HEK293 (cell line): ENCODE measurements at regions not wholly inside any gene's neighbourhood (a gene's known extent, or its start where the extent isn't known, plus 50 kb on each side); places are given as distances from the start of the nearest gene placed in this dataset.

Experiments used
- CTCF ChIA-PET: fragments of 350-600 bp; formaldehyde crosslinking; extraction: SDS; loops from one replicate; lab custom pipeline; 2021; ENCODE audit warnings: antibody characterized with exemption; lab: Yijun Ruan, JAX
- POLR2A ChIA-PET: fragments of 300-600 bp; formaldehyde crosslinking; extraction: SDS; loops from one replicate; lab custom pipeline; 2020; ENCODE audit warnings: antibody characterized with exemption, inconsistent platforms; lab: Yijun Ruan, JAX
- H3K27ac ChIP-seq: fragments of 200-500 bp; sonication (Bioruptor generic); 2 replicates; pipeline ENCODE4 v1.5.1; 2014; ENCODE audit warnings: low read depth, low read length, control low read depth, inconsistent platforms; ENCODE audit errors: extremely low read depth
- H3K36me3 ChIP-seq, 2 experiments: fragments of 200-500 bp in 1 of 2; sonication (Bioruptor generic) in 1 of 2; 1 replicate in 1 of 2; 2 replicates in 1 of 2; pipeline ENCODE4 v1.5.1; 2014 to 2017; ENCODE audit warnings: inconsistent platforms in 2 of 2, low read length in 2 of 2; ENCODE audit not compliant: control insufficient read depth in 2 of 2, insufficient read depth in 1 of 2
- H3K4me1 ChIP-seq: fragments of 200-500 bp; sonication (Bioruptor generic); 2 replicates; pipeline ENCODE4 v1.5.1; 2014; ENCODE audit warnings: mild to moderate bottlenecking, low read length, inconsistent platforms; ENCODE audit not compliant: control insufficient read depth, insufficient read depth
- H3K4me3 ChIP-seq: 2 replicates; pipeline ENCODE4 v1.5.1; 2011; ENCODE audit warnings: low read depth, mild to moderate bottlenecking, control low read depth, low read length, moderate library complexity
- H3K9me3 ChIP-seq: fragments of 200-500 bp; sonication (Bioruptor generic); 2 replicates; pipeline ENCODE4 v1.5.1; 2014; ENCODE audit warnings: low read depth, low read length, inconsistent platforms; ENCODE audit not compliant: control insufficient read depth, insufficient read depth
- CTCF ChIP-seq: fragments of 450-650 bp; formaldehyde crosslinking; IDR thresholded peaks from 2 replicates; pipeline ENCODE4 v1.5.1; 2016; ENCODE audit warnings: missing biosample characterization, missing genetic modification characterization
- FEZF1 ChIP-seq: fragments of 450-650 bp; formaldehyde crosslinking; IDR thresholded peaks from 2 replicates; pipeline ENCODE4 v1.5.1; 2016; ENCODE audit warnings: missing biosample characterization, missing genetic modification characterization
- PRDM2 ChIP-seq: fragments of 450-650 bp; formaldehyde crosslinking; IDR thresholded peaks from 2 replicates; pipeline ENCODE4 v1.5.1; 2016; ENCODE audit warnings: missing biosample characterization, missing genetic modification characterization, borderline replicate concordance
- SP2 ChIP-seq: fragments of 450-650 bp; formaldehyde crosslinking; IDR thresholded peaks from 2 replicates; pipeline ENCODE4 v1.5.1; 2016; ENCODE audit warnings: missing biosample characterization, missing genetic modification characterization
- WT1 ChIP-seq: fragments of 450-650 bp; formaldehyde crosslinking; IDR thresholded peaks from 2 replicates; pipeline ENCODE4 v1.5.1; 2016; ENCODE audit warnings: missing biosample characterization, missing genetic modification characterization
- YY1 ChIP-seq: fragments of 450-650 bp; formaldehyde crosslinking; IDR thresholded peaks from 2 replicates; pipeline ENCODE4 v1.5.1; 2018; ENCODE audit warnings: missing biosample characterization, missing genetic modification characterization
- ZEB2 ChIP-seq: fragments of 450-650 bp; formaldehyde crosslinking; IDR thresholded peaks from 2 replicates; pipeline ENCODE4 v1.5.1; 2016; ENCODE audit warnings: missing biosample characterization, missing genetic modification characterization
- ZFP3 ChIP-seq: fragments of 450-650 bp; formaldehyde crosslinking; IDR thresholded peaks from 2 replicates; pipeline ENCODE4 v1.5.1; 2016; ENCODE audit warnings: low read depth, missing biosample characterization, missing genetic modification characterization
- ZNF19 ChIP-seq: fragments of 450-650 bp; formaldehyde crosslinking; IDR thresholded peaks from 2 replicates; pipeline ENCODE4; 2016; ENCODE audit warnings: missing biosample characterization, missing genetic modification characterization, low read depth
- ZNF274 ChIP-seq, 2 experiments: fragments of 200-500 bp in 1 of 2; fragments of 450-650 bp in 1 of 2; sonication (Bioruptor generic) in 1 of 2; formaldehyde crosslinking in 1 of 2; IDR thresholded peaks; 2 replicates each; pipeline versions ENCODE4 v1.5.1 to v1.6.1; 2014 to 2016; ENCODE audit warnings: borderline replicate concordance in 1 of 2, inconsistent platforms in 1 of 2, low read length in 1 of 2, missing biosample characterization in 1 of 2, missing genetic modification characterization in 1 of 2
- ZNF404 ChIP-seq: fragments of 450-650 bp; formaldehyde crosslinking; IDR thresholded peaks from 2 replicates; pipeline ENCODE4 v1.5.1; 2017; ENCODE audit warnings: missing biosample characterization, missing genetic modification characterization
- ZNF48 ChIP-seq: fragments of 450-650 bp; formaldehyde crosslinking; IDR thresholded peaks from 2 replicates; pipeline ENCODE4 v1.5.1; 2016; ENCODE audit warnings: missing biosample characterization, missing genetic modification characterization
- ZNF514 ChIP-seq: fragments of 450-650 bp; formaldehyde crosslinking; IDR thresholded peaks from 2 replicates; pipeline ENCODE4 v1.5.1; 2016; ENCODE audit warnings: missing biosample characterization, missing genetic modification characterization
- ZNF600 ChIP-seq: fragments of 450-650 bp; formaldehyde crosslinking; IDR thresholded peaks from 2 replicates; pipeline ENCODE4 v1.5.1; 2016; ENCODE audit warnings: missing biosample characterization, missing genetic modification characterization
- ZSCAN30 ChIP-seq: fragments of 450-650 bp; IDR thresholded peaks from 2 replicates; pipeline ENCODE4 v1.5.1; 2018; ENCODE audit warnings: missing biosample characterization, mild to moderate bottlenecking, missing genetic modification characterization, moderate library complexity
- TF ChIP-seq, protein P1 (sequence below): fragments of 450-650 bp; formaldehyde crosslinking; IDR thresholded peaks from 2 replicates; pipeline ENCODE4 v1.5.1; 2016; ENCODE audit warnings: missing biosample characterization, missing genetic modification characterization
- TF ChIP-seq, protein P2 (sequence below): fragments of 450-650 bp; formaldehyde crosslinking; conservative IDR thresholded peaks from 2 replicates; pipeline ENCODE4 v1.5.1; 2016; ENCODE audit warnings: low read depth, missing biosample characterization, missing genetic modification characterization
- TF ChIP-seq, protein P3 (sequence below): fragments of 450-650 bp; formaldehyde crosslinking; IDR thresholded peaks from 2 replicates; pipeline ENCODE4 v1.5.1; 2016; ENCODE audit warnings: missing biosample characterization, missing genetic modification characterization

DNA sequence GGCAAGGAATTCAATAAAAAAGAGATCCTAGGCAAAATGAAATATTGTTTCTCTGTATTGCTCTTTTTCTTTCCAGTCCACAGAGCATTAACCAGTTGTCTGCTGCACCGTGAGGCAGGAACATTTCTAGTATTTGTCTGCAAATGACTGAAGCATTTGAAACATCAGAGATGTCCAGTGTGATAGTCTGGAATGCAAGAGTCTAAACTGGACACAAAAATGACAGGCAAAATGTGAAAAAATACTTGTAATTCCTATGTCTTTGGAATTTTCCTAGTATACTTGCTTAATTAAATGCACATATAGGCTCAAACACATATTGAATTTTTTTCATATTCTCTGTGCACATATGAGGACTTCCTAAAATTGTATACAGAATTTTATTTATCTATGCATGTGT, 120.5 kb upstream of the SPATS2L start:
- Histone ChIP-seq H3K4me1 (peaks cover 3% of the 10 kb centered on the region; the same call in 1 of the 2 replicates), H3K27ac (no peak overlapping the region), H3K4me3 (no peak overlapping the region), H3K9me3 (no peaks in the 10 kb centered on the region), H3K36me3 (no peaks in the 10 kb centered on the region)
- POLR2A ChIA-PET, result no interaction called here
- no peak for TF ChIP-seq WT1
- TF ChIP-seq ZEB2 (tag by site-specific recombination), result no peak
- no peak for TF ChIP-seq YY1 (tag by site-specific recombination)
- TF ChIP-seq PRDM2 (tag by site-specific recombination), result no peak
- TF ChIP-seq ZSCAN30 (tag by site-specific recombination), result no peak
- TF ChIP-seq, protein P1, sequence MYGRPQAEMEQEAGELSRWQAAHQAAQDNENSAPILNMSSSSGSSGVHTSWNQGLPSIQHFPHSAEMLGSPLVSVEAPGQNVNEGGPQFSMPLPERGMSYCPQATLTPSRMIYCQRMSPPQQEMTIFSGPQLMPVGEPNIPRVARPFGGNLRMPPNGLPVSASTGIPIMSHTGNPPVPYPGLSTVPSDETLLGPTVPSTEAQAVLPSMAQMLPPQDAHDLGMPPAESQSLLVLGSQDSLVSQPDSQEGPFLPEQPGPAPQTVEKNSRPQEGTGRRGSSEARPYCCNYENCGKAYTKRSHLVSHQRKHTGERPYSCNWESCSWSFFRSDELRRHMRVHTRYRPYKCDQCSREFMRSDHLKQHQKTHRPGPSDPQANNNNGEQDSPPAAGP (tag by site-specific recombination), result no peak
- no peak for TF ChIP-seq ZNF514
- TF ChIP-seq FEZF1, result no peak
- no peak for TF ChIP-seq ZNF48 (tag by site-specific recombination)
- CTCF ChIA-PET, result no interaction called here

- peaks cover 3% of the 10 kb centered on the region; the same call in 1 of the 2 replicates for H3K4me1 ChIP-seq
- H3K9me3 ChIP-seq, result no peaks in the 10 kb centered on the region
- no peak overlapping the region for H3K4me3 ChIP-seq
- no peak overlapping the region for H3K27ac ChIP-seq
- ChIA-PET CTCF (interaction anchor here (0.7 to 0.8 kb wide), 2 partner anchors 11 to 436 kb away, joined by 4 to 6 read pairs; no protein-coding TSS in a partner anchor), POLR2A (no interaction called here)
- H3K36me3 ChIP-seq, result no peaks in the 10 kb centered on the region
- TF ChIP-seq ZNF600 (tag by site-specific recombination), result no peak
- no peak for TF ChIP-seq ZFP3 (tag by site-specific recombination)
- TF ChIP-seq ZNF19 (tag by site-specific recombination), result no peak
- TF ChIP-seq ZNF274 (IDR thresholded peaks at IDR 0.05; ENCODE audit: low read length), result no peak
- no peak for TF ChIP-seq ZNF274 (tag by site-specific recombination; IDR thresholded peaks at IDR 0.05; ENCODE audit: borderline replicate concordance)
- TF ChIP-seq ZNF404 (tag by site-specific recombination), result no peak
- TF ChIP-seq, protein P2, sequence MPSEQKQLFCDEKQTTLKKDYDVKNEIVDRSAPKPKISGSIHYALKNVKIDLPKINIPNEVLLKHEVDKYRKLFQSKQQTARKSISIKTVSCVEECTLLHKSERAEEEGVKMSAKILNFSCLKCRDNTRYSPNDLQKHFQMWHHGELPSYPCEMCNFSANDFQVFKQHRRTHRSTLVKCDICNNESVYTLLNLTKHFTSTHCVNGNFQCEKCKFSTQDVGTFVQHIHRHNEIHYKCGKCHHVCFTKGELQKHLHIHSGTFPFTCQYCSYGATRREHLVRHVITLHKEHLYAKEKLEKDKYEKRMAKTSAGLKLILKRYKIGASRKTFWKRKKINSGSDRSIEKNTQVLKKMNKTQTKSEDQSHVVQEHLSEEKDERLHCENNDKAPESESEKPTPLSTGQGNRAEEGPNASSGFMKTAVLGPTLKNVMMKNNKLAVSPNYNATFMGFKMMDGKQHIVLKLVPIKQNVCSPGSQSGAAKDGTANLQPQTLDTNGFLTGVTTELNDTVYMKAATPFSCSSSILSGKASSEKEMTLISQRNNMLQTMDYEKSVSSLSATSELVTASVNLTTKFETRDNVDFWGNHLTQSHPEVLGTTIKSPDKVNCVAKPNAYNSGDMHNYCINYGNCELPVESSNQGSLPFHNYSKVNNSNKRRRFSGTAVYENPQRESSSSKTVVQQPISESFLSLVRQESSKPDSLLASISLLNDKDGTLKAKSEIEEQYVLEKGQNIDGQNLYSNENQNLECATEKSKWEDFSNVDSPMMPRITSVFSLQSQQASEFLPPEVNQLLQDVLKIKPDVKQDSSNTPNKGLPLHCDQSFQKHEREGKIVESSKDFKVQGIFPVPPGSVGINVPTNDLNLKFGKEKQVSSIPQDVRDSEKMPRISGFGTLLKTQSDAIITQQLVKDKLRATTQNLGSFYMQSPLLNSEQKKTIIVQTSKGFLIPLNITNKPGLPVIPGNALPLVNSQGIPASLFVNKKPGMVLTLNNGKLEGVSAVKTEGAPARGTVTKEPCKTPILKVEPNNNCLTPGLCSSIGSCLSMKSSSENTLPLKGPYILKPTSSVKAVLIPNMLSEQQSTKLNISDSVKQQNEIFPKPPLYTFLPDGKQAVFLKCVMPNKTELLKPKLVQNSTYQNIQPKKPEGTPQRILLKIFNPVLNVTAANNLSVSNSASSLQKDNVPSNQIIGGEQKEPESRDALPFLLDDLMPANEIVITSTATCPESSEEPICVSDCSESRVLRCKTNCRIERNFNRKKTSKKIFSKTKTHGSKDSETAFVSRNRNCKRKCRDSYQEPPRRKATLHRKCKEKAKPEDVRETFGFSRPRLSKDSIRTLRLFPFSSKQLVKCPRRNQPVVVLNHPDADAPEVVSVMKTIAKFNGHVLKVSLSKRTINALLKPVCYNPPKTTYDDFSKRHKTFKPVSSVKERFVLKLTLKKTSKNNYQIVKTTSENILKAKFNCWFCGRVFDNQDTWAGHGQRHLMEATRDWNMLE (tag by site-specific recombination), result no peak
- TF ChIP-seq, protein P3, sequence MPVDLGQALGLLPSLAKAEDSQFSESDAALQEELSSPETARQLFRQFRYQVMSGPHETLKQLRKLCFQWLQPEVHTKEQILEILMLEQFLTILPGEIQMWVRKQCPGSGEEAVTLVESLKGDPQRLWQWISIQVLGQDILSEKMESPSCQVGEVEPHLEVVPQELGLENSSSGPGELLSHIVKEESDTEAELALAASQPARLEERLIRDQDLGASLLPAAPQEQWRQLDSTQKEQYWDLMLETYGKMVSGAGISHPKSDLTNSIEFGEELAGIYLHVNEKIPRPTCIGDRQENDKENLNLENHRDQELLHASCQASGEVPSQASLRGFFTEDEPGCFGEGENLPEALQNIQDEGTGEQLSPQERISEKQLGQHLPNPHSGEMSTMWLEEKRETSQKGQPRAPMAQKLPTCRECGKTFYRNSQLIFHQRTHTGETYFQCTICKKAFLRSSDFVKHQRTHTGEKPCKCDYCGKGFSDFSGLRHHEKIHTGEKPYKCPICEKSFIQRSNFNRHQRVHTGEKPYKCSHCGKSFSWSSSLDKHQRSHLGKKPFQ (tag by site-specific recombination), result no peak
- no peak for TF ChIP-seq CTCF (tag by site-specific recombination)
- TF ChIP-seq, protein P1 (tag by site-specific recombination), result no peak
- TF ChIP-seq SP2 (tag by site-specific recombination), result no peak
Observed at GRCh38 chr2:200188876-200189275, 117.6 kb upstream of the SPATS2L start.
